Osteoblast (primary cell): ENCODE measurements at regions not wholly inside any gene's neighbourhood (a gene's known extent, or its start where the extent isn't known, plus 50 kb on each side); places are given as distances from the start of the nearest gene placed in this dataset.
"Not testable (repeated sequence)": the region's sequence is repeated elsewhere in the genome, so short reads cannot be mapped to it uniquely, and the experiment has no call there.

Source experiments
- DNase-seq: peaks from one replicate; pipeline ENCODE4 v3.0.0; 2011; ENCODE audit warnings: low spot score, mixed read lengths; ENCODE audit not compliant: insufficient read length; ENCODE audit errors: missing footprints
- H2AFZ ChIP-seq: 2 replicates; pipeline ENCODE4 v1.6.0; 2011; ENCODE audit warnings: mild to moderate bottlenecking, low read length
- H3K27ac ChIP-seq: 2 replicates; pipeline ENCODE4 v1.5.1; 2011; ENCODE audit warnings: mild to moderate bottlenecking, low read depth, low read length, moderate library complexity
- H3K27me3 ChIP-seq: 2 replicates; pipeline ENCODE4 v1.6.0; 2012; ENCODE audit warnings: mild to moderate bottlenecking, control low read depth, inconsistent platforms, low read length, moderate library complexity; ENCODE audit not compliant: insufficient read depth
- H3K36me3 ChIP-seq: 2 replicates; pipeline ENCODE4 v1.5.1; 2011; ENCODE audit warnings: mild to moderate bottlenecking, low read length, control low read depth, moderate library complexity; ENCODE audit not compliant: insufficient read depth
- H3K4me1 ChIP-seq: 2 replicates; pipeline ENCODE4 v1.5.1; 2011; ENCODE audit warnings: mild to moderate bottlenecking, low read length, control low read depth, moderate library complexity; ENCODE audit not compliant: insufficient read depth
- H3K4me2 ChIP-seq: 2 replicates; pipeline ENCODE4 v1.6.0; 2011; ENCODE audit warnings: mild to moderate bottlenecking, low read length; ENCODE audit not compliant: insufficient read depth
- H3K4me3 ChIP-seq: fragments of 200-600 bp; sonication (generic); 3 replicates; pipeline ENCODE4 v1.5.1; 2012; ENCODE audit warnings: mild to moderate bottlenecking, low read length, inconsistent platforms; ENCODE audit not compliant: insufficient read depth
- H3K79me2 ChIP-seq: 2 replicates; pipeline ENCODE4 v1.6.0; 2012; ENCODE audit warnings: mild to moderate bottlenecking, low read length, control low read depth, inconsistent platforms; ENCODE audit not compliant: insufficient read depth
- H3K9me3 ChIP-seq: 2 replicates; pipeline ENCODE4 v1.5.1; 2011; ENCODE audit warnings: low read depth, low read length, control low read depth
- H4K20me1 ChIP-seq: 2 replicates; pipeline ENCODE4 v1.6.0; 2012; ENCODE audit warnings: mild to moderate bottlenecking, low read length, control low read depth; ENCODE audit not compliant: insufficient read depth
- CTCF ChIP-seq: IDR thresholded peaks from 2 replicates; pipeline ENCODE4 v1.5.1; 2011; ENCODE audit warnings: mild to moderate bottlenecking, low read depth, low read length, moderate library complexity; ENCODE audit errors: extremely low read depth

GRCh38 chr2:175599966-175600831 lies 401.9 kb downstream of the LNPK start:
- H4K20me1 ChIP-seq: no peaks in the 10 kb centered on the region
- no peak for DNase-seq
- no peak overlapping the region for H3K4me2 ChIP-seq
- no peak overlapping the region for H3K4me3 ChIP-seq
- no peak overlapping the region for H3K27ac ChIP-seq
- no peaks in the 10 kb centered on the region for H3K4me1 ChIP-seq
- no peaks in the 10 kb centered on the region for H3K79me2 ChIP-seq
- no peaks in the 10 kb centered on the region for H3K9me3 ChIP-seq
- H3K36me3 ChIP-seq: no peaks in the 10 kb centered on the region
- no peaks in the 10 kb centered on the region for H3K27me3 ChIP-seq
- no peak overlapping the region for H2AFZ ChIP-seq
- TF ChIP-seq CTCF: no peak

- DNase-seq: no peak
- TF ChIP-seq CTCF: no peak
- Histone ChIP-seq H3K27ac (no peak overlapping the region), H3K4me3 (no peak overlapping the region), H4K20me1 (no peaks in the 10 kb centered on the region), H3K27me3 (no peaks in the 10 kb centered on the region), H3K79me2 (no peaks in the 10 kb centered on the region), H3K9me3 (no peaks in the 10 kb centered on the region), H3K4me2 (no peak overlapping the region), H2AFZ (no peak overlapping the region), H3K4me1 (no peaks in the 10 kb centered on the region), H3K36me3 (no peaks in the 10 kb centered on the region)
These were observed 404.8 kb downstream of the LNPK start for GRCh38 chr2:175597286-175597685.

DNA sequence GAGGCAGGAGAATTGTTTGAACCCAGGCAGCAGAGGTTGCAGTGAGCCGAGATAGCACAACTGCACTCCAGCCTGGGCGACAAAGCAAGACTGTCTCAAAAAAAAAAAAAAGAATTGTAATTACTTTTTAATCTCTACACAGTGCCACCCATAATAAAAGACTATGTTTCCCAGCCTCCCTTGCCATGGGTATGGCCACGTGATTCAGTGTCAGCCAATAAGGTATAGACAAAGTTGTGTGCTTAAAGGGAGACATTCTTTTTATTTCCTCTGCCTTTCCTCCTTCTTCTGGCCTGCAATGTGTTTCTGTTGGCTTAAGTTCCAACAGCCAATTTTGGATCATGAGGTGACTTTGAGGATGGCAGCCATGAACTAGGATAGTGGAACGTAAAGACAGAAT lies 406.9 kb downstream of the LNPK start:
- Histone ChIP-seq H3K9me3 (no peaks in the 10 kb centered on the region), H3K4me3 (no peak overlapping the region), H2AFZ (no peak overlapping the region), H4K20me1 (no peaks in the 10 kb centered on the region), H3K36me3 (no peaks in the 10 kb centered on the region), H3K4me2 (no peak overlapping the region), H3K79me2 (no peaks in the 10 kb centered on the region), H3K4me1 (no peaks in the 10 kb centered on the region), H3K27me3 (no peaks in the 10 kb centered on the region), H3K27ac (no peak overlapping the region)
- no peak for TF ChIP-seq CTCF
- no peak for DNase-seq

GRCh38 chr2:175593686-175594525 lies 408.2 kb downstream of the LNPK start:
- H3K4me2 ChIP-seq, H2AFZ ChIP-seq, H3K9me3 ChIP-seq, H4K20me1 ChIP-seq, H3K4me1 ChIP-seq, H3K27me3 ChIP-seq, H3K36me3 ChIP-seq, H3K4me3 ChIP-seq, H3K27ac ChIP-seq, H3K79me2 ChIP-seq, DNase-seq: not testable (repeated sequence)

GRCh38 chr2:175588213-175588612 lies 406.7 kb upstream of the ATP5MC3 start:
- not testable (repeated sequence) for H3K9me3 ChIP-seq, H3K27me3 ChIP-seq, H3K27ac ChIP-seq, H3K4me3 ChIP-seq, H3K4me1 ChIP-seq, H3K79me2 ChIP-seq, DNase-seq, H2AFZ ChIP-seq, H3K36me3 ChIP-seq, H4K20me1 ChIP-seq, H3K4me2 ChIP-seq
